ENCODE measurements at regions not wholly inside any gene's neighbourhood (a gene's known extent, or its start where the extent isn't known, plus 50 kb on each side); places are given as distances from the start of the nearest gene placed in this dataset.

DNA sequence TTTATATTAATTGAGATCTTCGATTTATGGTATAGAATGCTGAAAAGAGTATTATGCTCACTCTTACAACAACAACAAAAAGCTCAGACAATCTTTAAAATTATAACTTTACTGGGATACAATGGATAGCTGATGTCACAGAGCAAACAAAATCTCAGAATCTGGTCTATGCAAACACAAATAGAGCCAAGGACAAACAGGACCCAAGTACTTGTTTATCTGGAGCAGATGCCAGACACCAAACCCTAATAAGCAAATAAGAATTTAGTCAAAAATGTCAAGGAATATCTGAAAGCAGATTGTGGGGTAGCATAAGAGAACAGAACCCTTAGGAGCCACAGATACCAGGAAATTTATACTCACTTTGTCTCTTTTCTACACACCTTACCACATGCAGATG lies 302.2 kb downstream of the CGGBP1 start:
- no peak for ATAC-seq
- no peaks in the 10 kb centered on the region for H3K27me3 ChIP-seq (ENCODE audit: control insufficient read depth in 2 of 2, insufficient read depth in 2 of 2, low read length in 2 of 2)
- no peaks in the 10 kb centered on the region for H4K20me1 ChIP-seq (replicated peaks; ENCODE audit: control insufficient read depth, insufficient read depth, low read length)
- CTCF ChIA-PET (ENCODE audit: low intra/inter-chr PET ratio) = interaction anchor here (0.6 kb wide), 1 partner anchor 486 kb away, joined by 3 read pairs; no protein-coding TSS in a partner anchor
- H3K4me3 ChIP-seq = no peak overlapping the region
- H3K4me1 ChIP-seq (replicated peaks in 1 of 2; ENCODE audit: control insufficient read depth in 2 of 2, insufficient read depth in 2 of 2, low read length in 2 of 2) = no peaks in the 10 kb centered on the region
- TF ChIP-seq EWSR1 (IDR thresholded peaks at IDR 0.05; ENCODE audit: borderline replicate concordance, low read depth, partially characterized antibody) (no peak), HNRNPL (IDR thresholded peaks at IDR 0.05; ENCODE audit: low read depth, low read length) (no peak), THRA (IDR thresholded peaks at IDR 0.05) (no peak), DPF2 (IDR thresholded peaks at IDR 0.05) (no peak)
- TF ChIP-seq, protein P1, sequence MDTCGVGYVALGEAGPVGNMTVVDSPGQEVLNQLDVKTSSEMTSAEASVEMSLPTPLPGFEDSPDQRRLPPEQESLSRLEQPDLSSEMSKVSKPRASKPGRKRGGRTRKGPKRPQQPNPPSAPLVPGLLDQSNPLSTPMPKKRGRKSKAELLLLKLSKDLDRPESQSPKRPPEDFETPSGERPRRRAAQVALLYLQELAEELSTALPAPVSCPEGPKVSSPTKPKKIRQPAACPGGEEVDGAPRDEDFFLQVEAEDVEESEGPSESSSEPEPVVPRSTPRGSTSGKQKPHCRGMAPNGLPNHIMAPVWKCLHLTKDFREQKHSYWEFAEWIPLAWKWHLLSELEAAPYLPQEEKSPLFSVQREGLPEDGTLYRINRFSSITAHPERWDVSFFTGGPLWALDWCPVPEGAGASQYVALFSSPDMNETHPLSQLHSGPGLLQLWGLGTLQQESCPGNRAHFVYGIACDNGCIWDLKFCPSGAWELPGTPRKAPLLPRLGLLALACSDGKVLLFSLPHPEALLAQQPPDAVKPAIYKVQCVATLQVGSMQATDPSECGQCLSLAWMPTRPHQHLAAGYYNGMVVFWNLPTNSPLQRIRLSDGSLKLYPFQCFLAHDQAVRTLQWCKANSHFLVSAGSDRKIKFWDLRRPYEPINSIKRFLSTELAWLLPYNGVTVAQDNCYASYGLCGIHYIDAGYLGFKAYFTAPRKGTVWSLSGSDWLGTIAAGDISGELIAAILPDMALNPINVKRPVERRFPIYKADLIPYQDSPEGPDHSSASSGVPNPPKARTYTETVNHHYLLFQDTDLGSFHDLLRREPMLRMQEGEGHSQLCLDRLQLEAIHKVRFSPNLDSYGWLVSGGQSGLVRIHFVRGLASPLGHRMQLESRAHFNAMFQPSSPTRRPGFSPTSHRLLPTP (IDR thresholded peaks at IDR 0.05; ENCODE audit: borderline replicate concordance, extremely low read depth, insufficient read length) = no peak
- POLR2A ChIA-PET = no interaction called here
- H3K79me2 ChIP-seq (ENCODE audit: control insufficient read depth, insufficient read depth, low read length) = no peaks in the 10 kb centered on the region
- no peak for DNase-seq (ENCODE audit: extremely low read depth in 1 of 4, low spot score in 3 of 4)
- BruUV-seq (replicated peaks) = no TSS peak
- H3K9ac ChIP-seq (ENCODE audit: insufficient read depth in 1 of 2, low read depth in 2 of 2, low read length in 2 of 2) = no peak overlapping the region
- no peaks in the 10 kb centered on the region for H3K9me3 ChIP-seq (replicated peaks; ENCODE audit: control insufficient read depth, insufficient read depth, low read depth, low read length)
- intact Hi-C loops (cut with micrococcal nuclease) (no loop called here), in situ Hi-C loops (cut with MboI) (no loop called here)
- no peaks in the 10 kb centered on the region for H3K36me3 ChIP-seq (ENCODE audit: control insufficient read depth, insufficient read depth, low read length)
- H3K9me1 ChIP-seq (ENCODE audit: control insufficient read depth, insufficient read depth, low read length) = no peaks in the 10 kb centered on the region
- no peak overlapping the region for H2AFZ ChIP-seq (ENCODE audit: low read depth, low read length)
- FAIRE-seq = no peak
- H3K27ac ChIP-seq (ENCODE audit: extremely low read depth, low read depth, low read length) = no peak overlapping the region
- WGBS (ENCODE audit: insufficient coverage, low coverage, missing lambda C conversion rate) = 45% methylated on average over 1 of the region's 1 CpG
- no peak overlapping the region for H3K4me2 ChIP-seq (ENCODE audit: insufficient read depth, low read length)
